HCT116 (cell line): ENCODE measurements at regions not wholly inside any gene's neighbourhood (a gene's known extent, or its start where the extent isn't known, plus 50 kb on each side); places are given as distances from the start of the nearest gene placed in this dataset.

Experiments used
- ATAC-seq: fragments of 200-7000 bp; cut with Tn5 transposase; 2 replicates; pipeline ENCODE4 v1.9.1; 2020; ENCODE audit warnings: mild to moderate bottlenecking, moderate library complexity
- BruUV-seq: library from RNA; stranded (reverse); fragments of 400-500 nt; replicated peaks from 2 replicates; lab custom pipeline; 2021; lab: Mats Ljungman, UMichigan
- CTCF ChIA-PET: fragments of 300-600 bp; sonication (Branson Sonifier 250); formaldehyde crosslinking; loops from one replicate; lab custom pipeline; 2021; ENCODE audit warnings: antibody characterized with exemption; lab: Charles Lee
- POLR2A ChIA-PET: fragments of 300-600, 350-600 bp; sonication (Branson Sonifier 250); formaldehyde crosslinking; loops from one replicate; lab custom pipeline; 2021; ENCODE audit warnings: antibody characterized with exemption; lab: Charles Lee
- RAD21 ChIA-PET, 2 experiments: fragments of 300-600 bp; sonication (Branson Sonifier 250); formaldehyde crosslinking; loops; one replicate each; lab custom pipeline; 2023; ENCODE audit warnings: low total read pairs in 2 of 2; ENCODE audit not compliant: uncharacterized antibody in 2 of 2, unreplicated experiment in 2 of 2, low non-redundant PET in 1 of 2; lab: Charles Lee
- DNase-seq: peaks from one replicate; pipeline ENCODE4 v3.0.0-alpha.2; 2010; ENCODE audit warnings: low read depth, low spot score
- H2AFZ ChIP-seq: fragments of 200-600 bp; shearing (Covaris generic), sonication (generic); 2 replicates; pipeline ENCODE4 v1.6.1; 2017; ENCODE audit warnings: low read depth, mixed run types, mixed read lengths, antibody characterized with exemption, low read length; ENCODE audit not compliant: poor library complexity, severe bottlenecking
- H3K27ac ChIP-seq: 2 replicates; pipeline ENCODE4 v1.5.1; 2012; ENCODE audit warnings: low read depth, low read length
- H3K27me3 ChIP-seq: fragments of 200-600 bp; sonication (generic); 2 replicates; pipeline ENCODE4 v1.6.1; 2016; ENCODE audit warnings: mixed run types, low read length, mixed read lengths; ENCODE audit not compliant: insufficient read depth
- H3K36me3 ChIP-seq, 2 experiments: fragments of 200-500 bp in 1 of 2; fragments of 200-600 bp in 1 of 2; sonication (Bioruptor generic) in 1 of 2; sonication (generic) in 1 of 2; 2 replicates each; pipeline versions ENCODE4 v1.5.1 to v1.6.1; 2014 to 2016; ENCODE audit warnings: low read length in 2 of 2, inconsistent platforms in 1 of 2, mixed read lengths in 1 of 2, mixed run types in 1 of 2; ENCODE audit not compliant: insufficient read depth in 2 of 2, control insufficient read depth in 1 of 2
- H3K4me1 ChIP-seq, 2 experiments: fragments of 200-600 bp in 1 of 2; sonication (generic) in 1 of 2; 2 replicates each; pipeline versions ENCODE4 v1.5.1 to v1.6.1; 2012 to 2017; ENCODE audit warnings: low read length in 2 of 2, inconsistent platforms in 1 of 2, mild to moderate bottlenecking in 1 of 2, mixed read lengths in 1 of 2, mixed run types in 1 of 2, moderate library complexity in 1 of 2; ENCODE audit not compliant: insufficient read depth in 2 of 2, control insufficient read depth in 1 of 2
- H3K4me2 ChIP-seq: fragments of 200-600 bp; sonication (generic); 2 replicates; pipeline ENCODE4 v1.6.1; 2017; ENCODE audit warnings: mixed run types, low read length, mixed read lengths
- H3K4me3 ChIP-seq, 2 experiments: fragments of 200-600 bp in 1 of 2; sonication (generic) in 1 of 2; replicated peaks in 1 of 2; 2 replicates each; pipeline ENCODE4 v1.5.1; 2011 to 2016; ENCODE audit warnings: low read length in 2 of 2, control low read depth in 1 of 2, low read depth in 1 of 2, mild to moderate bottlenecking in 1 of 2, mixed read lengths in 1 of 2, mixed run types in 1 of 2
- H3K79me2 ChIP-seq: fragments of 200-600 bp; sonication (generic); 2 replicates; pipeline ENCODE4 v1.6.1; 2017; ENCODE audit warnings: mild to moderate bottlenecking, mixed run types, low read length, moderate library complexity, mixed read lengths; ENCODE audit not compliant: insufficient read depth
- H3K9ac ChIP-seq: fragments of 200-600 bp; sonication (generic); 2 replicates; pipeline ENCODE4 v1.6.1; 2016; ENCODE audit warnings: low read length, mixed read lengths
- H3K9me2 ChIP-seq: fragments of 200-600 bp; sonication (generic), shearing (Covaris generic); 2 replicates; pipeline ENCODE4 v1.6.1; 2017; ENCODE audit warnings: mixed run types, mild to moderate bottlenecking, moderate library complexity; ENCODE audit not compliant: insufficient read depth
- H3K9me3 ChIP-seq, 2 experiments: fragments of 200-500 bp in 1 of 2; fragments of 200-600 bp in 1 of 2; sonication (Bioruptor generic) in 1 of 2; sonication (generic) in 1 of 2; 2 replicates each; pipeline ENCODE4 v1.6.1; 2014 to 2017; ENCODE audit warnings: low read length in 2 of 2, mixed read lengths in 2 of 2, inconsistent platforms in 1 of 2, low read depth in 1 of 2, mild to moderate bottlenecking in 1 of 2, mixed run types in 1 of 2, moderate library complexity in 1 of 2; ENCODE audit not compliant: control insufficient read depth in 1 of 2, insufficient read depth in 1 of 2
- H4K20me1 ChIP-seq: fragments of 200-600 bp; sonication (generic), shearing (Covaris generic); 2 replicates; pipeline ENCODE4 v1.6.1; 2017; ENCODE audit warnings: mixed run types, mild to moderate bottlenecking, moderate library complexity; ENCODE audit not compliant: insufficient read depth
- CTCF ChIP-seq, 3 experiments: fragments of 200-600 bp in 1 of 3; sonication (generic) in 1 of 3; IDR thresholded peaks in 2 of 3; conservative IDR thresholded peaks in 1 of 3; 2 replicates each; pipeline ENCODE4 v1.5.1; 2012 to 2017; ENCODE audit warnings: low read depth in 2 of 3, low read length in 2 of 3, antibody characterized with exemption in 1 of 3, borderline replicate concordance in 1 of 3, control low read depth in 1 of 3, mild to moderate bottlenecking in 1 of 3, mixed read lengths in 1 of 3, mixed run types in 1 of 3, moderate library complexity in 1 of 3; ENCODE audit not compliant: insufficient read depth in 1 of 3
- ELF1 ChIP-seq: IDR thresholded peaks from 2 replicates; pipeline ENCODE4 v1.6.1; 2012; ENCODE audit warnings: low read depth, borderline replicate concordance
- EZH2phosphoT487 ChIP-seq: fragments of 200-600 bp; IDR thresholded peaks from 2 replicates; pipeline ENCODE4 v1.6.1; 2018; ENCODE audit warnings: antibody characterized with exemption, borderline replicate concordance
- MAX ChIP-seq: IDR thresholded peaks from 2 replicates; pipeline ENCODE4 v1.6.1; 2012
- SRF ChIP-seq: IDR thresholded peaks from 2 replicates; pipeline ENCODE4 v1.6.1; 2012; ENCODE audit warnings: low read depth
- YY1 ChIP-seq: IDR thresholded peaks from 2 replicates; pipeline ENCODE4 v1.6.1; 2011; ENCODE audit warnings: low read length, low read depth, moderate library complexity, mild to moderate bottlenecking; ENCODE audit not compliant: insufficient replicate concordance; ENCODE audit errors: extremely low read depth
- ZFX ChIP-seq: fragments of 450-650 bp; IDR thresholded peaks from 2 replicates; pipeline ENCODE4 v1.6.1; 2017
- ZNF274 ChIP-seq: fragments of 200-500 bp; sonication (Bioruptor generic); IDR thresholded peaks from 2 replicates; pipeline ENCODE4 v1.6.1; 2014; ENCODE audit warnings: mild to moderate bottlenecking, low read depth, low read length, inconsistent platforms
- intact Hi-C: fragments of 100-400 bp; cut with micrococcal nuclease; formaldehyde crosslinking; loops from 2 replicates; pipeline ENCODE4 v1.10.0; 2022

- TF ChIP-seq CTCF (IDR thresholded peaks at IDR 0.05 in 2 of 3, conservative IDR thresholded peaks at IDR 0.05 in 1 of 3; ENCODE audit: borderline replicate concordance in 1 of 3, insufficient read depth in 1 of 3, low read depth in 2 of 3, low read length in 2 of 3) (no peak), MAX (no peak), ZNF274 (no peak), ELF1 (no peak), ZFX (no peak)
Observed at GRCh38 chr1:56359056-56359455, 220.3 kb downstream of the PLPP3 start (continued).

GRCh38 chr1:56357927-56358690 is 221.3 kb downstream of the PLPP3 start:
- BruUV-seq = no TSS peak
- Histone ChIP-seq H3K9me2 (no peaks in the 10 kb centered on the region), H3K27me3 (no peaks in the 10 kb centered on the region), H3K79me2 (no peaks in the 10 kb centered on the region), H3K4me3 (no peak overlapping the region), H3K27ac (no peak overlapping the region), H3K9me3 (no peaks in the 10 kb centered on the region), H2AFZ (no peak overlapping the region), H3K9ac (no peak overlapping the region), H4K20me1 (no peaks in the 10 kb centered on the region), H3K4me2 (no peak overlapping the region), H3K36me3 (no peaks in the 10 kb centered on the region), H3K4me1 (no peaks in the 10 kb centered on the region)
- ATAC-seq (no peak), DNase-seq (no peak)
- intact Hi-C loops = loop anchor here (10.0 kb wide), 1 partner anchor 57 kb away; no protein-coding TSS in a partner anchor
- no peak for TF ChIP-seq SRF
- TF ChIP-seq EZH2phosphoT487 = no peak
- no peak for TF ChIP-seq YY1
- CTCF ChIA-PET = no interaction called here
- RAD21 ChIA-PET = no interaction called here
- POLR2A ChIA-PET = no interaction called here
